Colonic mucosa (tissue), 4 donors: ENCODE measurements at regions not wholly inside any gene's neighbourhood (a gene's known extent, or its start where the extent isn't known, plus 50 kb on each side); places are given as distances from the start of the nearest gene placed in this dataset.
"Not testable (repeated sequence)": the region's sequence is repeated elsewhere in the genome, so short reads cannot be mapped to it uniquely, and the experiment has no call there.

Source experiments
- DNase-seq: peaks from one replicate; pipeline ENCODE4 v3.0.0-alpha.2; 2020
- H3K27ac ChIP-seq: fragments of 200-600 bp; one replicate; pipeline ENCODE4 v1.8.0; 2021
- H3K27me3 ChIP-seq: fragments of 200-600 bp; one replicate; pipeline ENCODE4 v1.8.0; 2021
- H3K36me3 ChIP-seq: fragments of 200-600 bp; one replicate; pipeline ENCODE4 v1.8.0; 2021
- H3K4me1 ChIP-seq: fragments of 200-600 bp; one replicate; pipeline ENCODE4 v1.8.0; 2021; ENCODE audit warnings: mild to moderate bottlenecking
- H3K4me3 ChIP-seq: fragments of 200-600 bp; one replicate; pipeline ENCODE4 v1.8.0; 2021
- H3K9ac ChIP-seq, 2 donors: one replicate each; pipeline ENCODE4 v1.7.0; 2013; ENCODE audit warnings: control low read depth in 2 of 2, low read depth in 2 of 2, low read length in 2 of 2
- H3K9me3 ChIP-seq: fragments of 200-600 bp; one replicate; pipeline ENCODE4 v1.8.0; 2021
- CTCF ChIP-seq: fragments of 200-600 bp; IDR thresholded peaks from one replicate; pipeline ENCODE4 v1.8.0; 2022; ENCODE audit warnings: antibody characterized with exemption, mild to moderate bottlenecking
- intact Hi-C: fragments of 100-400 bp; cut with DNase I; formaldehyde crosslinking; loops from one replicate; pipeline ENCODE4 v1.14.1; 2022
- donor health status: healthy.
- donor health status: DM: no; HTN: no; CAD: no.
- donor health status: DM: no; HTN: no; CAD: no.

GRCh38 chr6:114886670-114887436 lies 544.0 kb upstream of the HS3ST5 start:
- intact Hi-C loops = no loop called here
- Histone ChIP-seq H3K36me3 (no peaks in the 10 kb centered on the region), H3K9me3 (no peaks in the 10 kb centered on the region), H3K4me1 (no peaks in the 10 kb centered on the region), H3K27me3 (no peaks in the 10 kb centered on the region), H3K4me3 (no peak overlapping the region), H3K9ac (no peak overlapping the region), H3K27ac (no peak overlapping the region)
- TF ChIP-seq CTCF = no peak
- no peak for DNase-seq

- Histone ChIP-seq H3K27me3 (no peaks in the 10 kb centered on the region), H3K9me3 (no peaks in the 10 kb centered on the region), H3K36me3 (no peaks in the 10 kb centered on the region), H3K27ac (no peak overlapping the region), H3K4me3 (no peak overlapping the region), H3K4me1 (no peaks in the 10 kb centered on the region), H3K9ac (no peak overlapping the region)
- no peak for DNase-seq
- no peak for TF ChIP-seq CTCF
- intact Hi-C loops = no loop called here
Observed at GRCh38 chr6:114879693-114880092, 536.9 kb upstream of the HS3ST5 start.

- no peak overlapping the region for H3K4me3 ChIP-seq
- H3K9me3 ChIP-seq = no peaks in the 10 kb centered on the region
- no peaks in the 10 kb centered on the region for H3K4me1 ChIP-seq
- H3K27ac ChIP-seq = no peak overlapping the region
- intact Hi-C loops = no loop called here
- H3K36me3 ChIP-seq = no peaks in the 10 kb centered on the region
- no peak overlapping the region for H3K9ac ChIP-seq
- no peaks in the 10 kb centered on the region for H3K27me3 ChIP-seq
- DNase-seq = no peak
- no peak for TF ChIP-seq CTCF
Observed at GRCh38 chr6:114878091-114878490, 535.3 kb upstream of the HS3ST5 start.

- no peak for TF ChIP-seq CTCF
Observed at GRCh38 chr6:114874410-114874809, 531.6 kb upstream of the HS3ST5 start.

GRCh38 chr6:114865506-114865905 lies 522.7 kb upstream of the HS3ST5 start:
- DNase-seq, H3K4me3 ChIP-seq, intact Hi-C loops, H3K27ac ChIP-seq, H3K27me3 ChIP-seq, H3K9ac ChIP-seq, H3K9me3 ChIP-seq, H3K36me3 ChIP-seq, H3K4me1 ChIP-seq: not testable (repeated sequence)

More at GRCh38 chr6:114874410-114874809, 531.6 kb upstream of the HS3ST5 start:
- no peaks in the 10 kb centered on the region for H3K27me3 ChIP-seq
- H3K9me3 ChIP-seq = no peaks in the 10 kb centered on the region
- H3K9ac ChIP-seq = no peak overlapping the region
- no peak overlapping the region for H3K27ac ChIP-seq
- H3K4me1 ChIP-seq = no peaks in the 10 kb centered on the region
- H3K36me3 ChIP-seq = no peaks in the 10 kb centered on the region
- DNase-seq = no peak
- no peak overlapping the region for H3K4me3 ChIP-seq
- intact Hi-C loops = no loop called here

- Histone ChIP-seq H3K4me1 (no peaks in the 10 kb centered on the region), H3K9ac (no peak overlapping the region), H3K27me3 (no peaks in the 10 kb centered on the region), H3K27ac (no peak overlapping the region), H3K4me3 (no peak overlapping the region), H3K9me3 (no peaks in the 10 kb centered on the region), H3K36me3 (no peaks in the 10 kb centered on the region)
- intact Hi-C loops = no loop called here
- no peak for TF ChIP-seq CTCF
- no peak for DNase-seq
Observed at GRCh38 chr6:114863610-114864009, 520.8 kb upstream of the HS3ST5 start.
